ENCODE measurements at regions not wholly inside any gene's neighbourhood (a gene's known extent, or its start where the extent isn't known, plus 50 kb on each side); places are given as distances from the start of the nearest gene placed in this dataset.
"Not testable (repeated sequence)": the region's sequence is repeated elsewhere in the genome, so short reads cannot be mapped to it uniquely, and the experiment has no call there.

- DNase-seq = no peak
Measured at GRCh38 chr12:47488888-47489287, 216.9 kb downstream of the RPAP3 start.

DNA sequence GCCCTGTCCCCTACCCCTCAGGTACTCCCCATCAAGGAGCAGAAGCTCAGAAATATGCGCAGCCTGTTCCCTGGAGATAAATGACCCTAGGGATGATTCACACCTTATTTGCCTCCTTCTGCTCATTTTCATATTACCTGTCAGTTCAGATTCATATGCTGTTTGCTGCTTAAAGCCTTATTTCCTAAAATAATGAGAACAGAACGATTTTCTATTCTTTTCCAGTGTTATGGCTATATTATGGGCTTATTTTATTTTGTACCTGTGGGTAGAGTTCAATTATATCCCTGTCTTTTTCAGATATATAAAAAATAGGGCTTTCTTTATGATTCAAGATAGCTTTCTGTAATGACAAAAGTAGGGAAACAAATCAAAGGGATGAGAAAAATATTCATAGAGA is 224.8 kb downstream of the RPAP3 start:
- DNase-seq = no peak

DNA sequence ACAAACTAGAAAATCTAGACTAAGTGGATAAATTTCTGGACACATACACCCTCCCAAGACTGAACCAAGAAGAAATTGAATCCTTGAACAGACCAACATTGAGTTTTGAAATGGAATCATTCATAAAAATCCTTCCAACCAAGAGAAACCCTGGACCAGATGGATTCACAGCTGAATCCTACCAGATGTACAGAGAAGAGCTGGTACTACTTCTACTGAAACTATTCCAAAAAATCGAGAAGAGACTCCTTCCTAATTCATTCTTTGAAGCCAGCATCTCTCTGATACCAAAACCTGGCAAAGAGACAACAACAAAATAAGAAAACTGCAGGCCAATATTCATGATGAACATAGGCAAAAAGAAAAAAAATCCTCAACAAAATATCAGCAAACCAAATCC is 227.4 kb downstream of the RPAP3 start:
- DNase-seq = no peak

DNA sequence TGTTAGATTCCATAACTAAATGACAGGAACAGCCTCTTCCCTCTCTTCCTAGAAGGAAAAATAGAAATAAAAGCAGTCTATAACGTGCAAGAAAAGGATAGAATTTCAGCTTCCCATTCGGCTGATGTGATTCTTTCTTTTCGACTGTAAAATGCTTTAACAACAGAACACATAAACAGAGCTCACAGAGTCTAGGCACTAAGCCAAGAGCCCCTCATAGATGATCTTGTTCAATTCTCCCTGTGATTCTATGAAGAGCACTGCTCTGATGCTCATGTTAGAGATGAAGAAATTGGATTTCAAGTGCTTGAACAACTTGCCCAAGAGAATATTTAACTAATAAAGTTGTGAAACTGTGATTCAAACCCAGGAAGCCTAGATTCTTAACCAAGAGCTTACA is 232.7 kb downstream of the RPAP3 start:
- no peak for DNase-seq

DNA sequence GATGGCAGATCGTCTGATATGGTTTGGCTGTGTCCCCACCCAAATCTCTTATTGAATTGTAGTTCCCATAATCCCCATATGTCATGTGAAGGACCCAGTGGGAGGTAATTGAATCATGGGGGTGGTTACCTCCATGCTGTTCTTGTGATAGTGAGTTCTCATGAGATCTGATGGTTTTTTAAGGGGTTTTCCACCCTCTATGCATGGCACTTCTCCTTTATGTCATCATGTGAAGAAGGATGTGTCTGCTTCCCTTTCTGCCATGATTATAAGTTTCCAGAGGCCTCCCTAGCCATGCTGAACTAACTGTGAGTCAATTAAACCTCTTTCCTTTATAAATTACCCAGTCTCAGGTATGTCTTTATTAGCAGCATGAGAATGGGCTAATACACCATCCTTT is 235.5 kb downstream of the RPAP3 start:
- DNase-seq = not testable (repeated sequence)

DNA sequence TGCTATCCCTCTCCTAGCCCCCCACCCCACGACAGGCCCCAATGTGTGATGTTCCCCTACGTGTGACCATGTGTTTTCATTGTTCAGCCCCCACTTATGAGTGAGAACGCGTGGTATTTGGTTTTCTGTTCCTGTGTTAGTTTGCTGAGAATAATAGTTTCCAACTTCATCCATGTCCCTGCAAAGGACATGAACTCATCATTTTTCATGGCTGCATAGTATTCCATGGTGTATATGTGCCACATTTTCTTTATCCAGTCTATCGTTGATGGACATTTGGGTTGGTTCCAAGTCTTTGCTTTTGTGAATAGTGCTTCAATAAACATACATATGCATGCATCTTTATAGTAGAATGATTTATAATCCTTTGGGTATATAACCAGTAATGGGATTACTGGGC is 241.9 kb downstream of the RPAP3 start:
- DNase-seq = not testable (repeated sequence)

GRCh38 chr12:47458279-47458678 is 247.6 kb downstream of the RPAP3 start:
- no peak for DNase-seq

DNA sequence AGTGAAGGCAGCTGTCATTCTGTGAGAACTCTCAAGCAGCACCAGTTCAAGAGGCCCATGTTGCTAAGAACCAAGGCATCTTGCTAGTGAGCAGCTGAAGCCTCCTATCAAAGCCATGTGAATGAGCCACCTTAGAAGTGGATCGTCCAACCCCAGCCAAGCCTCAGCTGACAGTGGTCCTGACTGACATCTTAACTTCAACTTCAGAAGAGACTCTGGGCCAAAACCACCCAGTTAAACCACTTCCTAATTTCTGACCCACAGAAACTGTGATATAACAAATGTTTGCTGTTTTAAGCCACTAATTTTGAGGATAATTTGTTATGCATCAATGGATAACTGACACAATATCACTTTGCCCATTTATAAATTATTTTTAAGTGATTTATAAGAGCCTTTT is 256.0 kb downstream of the RPAP3 start:
- no peak for DNase-seq

- DNase-seq = no peak
Measured at GRCh38 chr12:47442310-47442709, 263.5 kb downstream of the RPAP3 start.

- DNase-seq = no peak
Measured at GRCh38 chr12:47441490-47441889, 264.3 kb downstream of the RPAP3 start.

DNA sequence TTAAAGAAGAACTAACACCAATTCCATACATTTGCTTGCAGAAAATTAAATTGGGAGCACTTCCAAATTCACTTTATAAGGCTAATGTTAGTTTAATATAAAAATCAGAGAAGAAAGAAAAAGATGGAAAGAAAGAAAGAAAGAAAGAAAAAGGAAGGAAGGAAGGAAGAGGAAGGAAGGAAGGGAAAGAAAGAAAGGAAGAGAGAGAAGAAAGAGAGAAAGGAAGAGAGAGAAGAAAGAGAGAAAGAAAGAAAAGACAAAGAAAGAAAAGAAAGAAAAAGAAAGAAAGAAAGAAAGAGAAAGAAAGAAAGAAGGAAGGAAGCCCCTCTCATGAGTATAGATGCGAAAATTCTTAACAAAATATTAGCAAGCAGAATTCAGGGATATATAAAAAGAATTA is 267.7 kb downstream of the RPAP3 start:
- no peak for DNase-seq

GRCh38 chr12:47437570-47437969 is 268.3 kb downstream of the RPAP3 start:
- no peak for DNase-seq

DNA sequence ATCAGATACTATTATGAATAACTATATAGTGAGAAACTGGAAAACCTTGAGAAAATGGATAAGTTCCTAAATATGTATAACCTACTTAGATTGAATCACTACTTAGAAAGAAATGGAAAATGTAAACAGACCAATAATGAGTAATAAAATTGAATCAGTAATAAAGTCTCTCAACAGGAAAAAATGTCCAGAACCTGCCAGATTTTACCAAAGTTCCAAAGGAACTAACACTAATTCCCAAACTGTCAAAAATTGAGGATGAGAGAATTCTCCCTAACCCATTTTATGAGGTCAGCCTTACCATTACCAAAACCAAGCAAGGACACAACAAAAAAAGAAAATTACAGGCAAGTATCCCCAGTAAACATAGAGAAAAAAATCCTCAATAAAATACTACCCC is 272.0 kb downstream of the RPAP3 start:
- no peak for DNase-seq

GRCh38 chr12:47426678-47427309 is 279.0 kb downstream of the RPAP3 start:
- not testable (repeated sequence) for DNase-seq

DNA sequence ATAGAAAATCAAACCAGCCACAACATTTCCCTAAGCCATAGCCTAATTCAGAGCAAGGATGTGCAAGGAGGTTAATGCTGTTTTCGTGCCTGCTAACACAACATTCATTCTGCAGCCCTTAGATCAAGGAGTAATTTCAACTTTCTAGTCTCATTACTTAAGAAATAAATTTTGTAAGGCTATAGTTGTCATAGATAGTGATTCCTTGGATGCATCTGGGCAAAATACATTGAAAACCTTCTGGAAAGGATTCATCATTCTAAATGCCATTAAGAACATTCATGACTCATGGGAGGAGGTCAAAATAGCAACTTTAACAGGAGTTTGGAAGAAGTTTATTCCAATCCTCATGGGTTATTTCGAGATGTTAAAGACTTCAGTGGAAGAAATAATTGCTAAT is 283.2 kb downstream of the RPAP3 start:
- DNase-seq = no peak

DNA sequence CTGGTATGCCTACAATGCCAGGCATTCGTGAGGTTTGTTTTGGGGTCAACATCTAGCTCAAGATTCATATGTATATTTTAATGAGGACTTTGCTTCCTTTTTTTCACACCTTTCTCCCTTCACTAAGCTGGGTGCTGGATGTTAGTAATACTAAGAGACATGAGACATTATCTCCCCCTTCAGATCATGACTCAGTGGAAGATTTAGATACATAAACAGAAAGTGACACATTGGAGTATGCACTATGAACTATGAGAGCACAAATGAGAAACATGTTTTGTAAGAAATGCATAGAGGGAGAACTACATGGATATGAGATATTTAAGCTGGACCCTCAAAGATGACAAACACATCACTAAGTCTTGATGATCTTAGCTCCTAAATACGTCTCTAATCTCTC is 286.3 kb downstream of the RPAP3 start:
- DNase-seq = no peak

- no peak for DNase-seq
Measured at GRCh38 chr12:47417955-47418354, 287.9 kb downstream of the RPAP3 start.

GRCh38 chr12:47417121-47417520 is 288.7 kb downstream of the RPAP3 start:
- no peak for DNase-seq

GRCh38 chr12:47415054-47415453 is 290.8 kb downstream of the RPAP3 start:
- no peak for DNase-seq

- no peak for DNase-seq
Measured at GRCh38 chr12:47414511-47414910, 291.3 kb downstream of the RPAP3 start.

DNA sequence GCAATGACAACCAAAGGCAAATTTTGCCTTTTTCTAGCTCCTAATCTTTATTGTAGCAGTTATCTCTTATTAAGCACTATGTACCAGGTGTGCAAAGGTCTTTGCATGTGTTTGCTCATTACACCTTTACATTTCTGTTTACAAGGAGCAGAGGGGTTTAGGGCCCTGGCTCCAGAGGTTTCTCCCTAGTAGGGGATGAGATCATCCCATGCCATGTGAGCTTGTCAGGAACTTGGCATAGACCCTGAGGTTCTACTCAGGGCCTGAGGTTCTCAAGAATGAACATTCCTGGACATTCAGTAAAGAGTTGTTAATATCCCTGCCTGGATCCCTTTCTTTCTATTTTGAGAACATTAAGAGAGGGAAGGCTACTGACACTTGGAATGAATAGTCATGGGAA is 292.0 kb downstream of the RPAP3 start:
- DNase-seq = no peak

DNA sequence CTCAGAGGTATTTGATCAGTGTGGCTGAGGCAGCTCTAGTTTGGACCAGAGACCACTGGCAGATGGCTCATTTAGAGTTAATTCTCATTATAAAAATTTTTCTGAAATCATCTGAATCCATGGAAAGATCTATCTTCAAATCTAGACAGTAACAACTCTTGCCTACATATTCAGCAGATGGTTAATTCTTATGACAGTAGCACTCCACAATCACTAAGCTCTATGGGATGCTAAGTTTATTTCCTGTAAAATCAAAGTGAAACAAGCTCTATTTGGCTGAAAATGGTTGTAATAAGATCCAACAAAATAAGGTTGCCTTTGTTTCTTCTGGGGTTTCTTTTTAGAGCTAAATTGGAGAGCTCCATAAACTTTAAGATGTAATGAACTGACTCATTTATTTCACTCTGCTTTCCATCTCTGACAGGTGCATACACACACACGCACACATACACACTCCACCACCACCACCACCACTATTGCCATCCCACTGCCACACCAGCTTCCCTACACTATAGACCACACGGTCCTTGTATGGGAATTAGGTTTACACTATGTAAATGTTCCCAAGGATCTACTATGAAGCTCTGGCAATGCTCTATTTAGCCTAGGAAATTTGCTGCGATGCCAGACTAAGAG is 293.1 kb downstream of the RPAP3 start:
- DNase-seq = no peak

GRCh38 chr12:47411966-47412365 is 293.9 kb downstream of the RPAP3 start:
- no peak for DNase-seq

GRCh38 chr12:47410862-47411261 is 295.0 kb downstream of the RPAP3 start:
- no peak for DNase-seq
